ENCODE measurements at regions not wholly inside any gene's neighbourhood (a gene's known extent, or its start where the extent isn't known, plus 50 kb on each side); places are given as distances from the start of the nearest gene placed in this dataset.

GRCh38 chr3:94280958-94281357 lies 218.1 kb downstream of the NSUN3 start:
- no peak overlapping the region for H3K27ac ChIP-seq (ENCODE audit: extremely low read depth, low read depth, low read length)
- H3K4me3 ChIP-seq, result no peak overlapping the region
- CTCF ChIA-PET (ENCODE audit: low intra/inter-chr PET ratio), result no interaction called here
- TF ChIP-seq ZNF134 (CRISPR knock-in tag; conservative IDR thresholded peaks at IDR 0.05) (no peak), RBM25 (IDR thresholded peaks at IDR 0.05; ENCODE audit: low read depth, low read length, severe bottlenecking) (no peak), ZNF232 (CRISPR knock-in tag; IDR thresholded peaks at IDR 0.05) (no peak), HMG20A (CRISPR knock-in tag; conservative IDR thresholded peaks at IDR 0.05) (no peak), C11orf30 (IDR thresholded peaks at IDR 0.05; ENCODE audit: low read depth) (no peak), XRCC3 (IDR thresholded peaks at IDR 0.05) (no peak), EP300 (IDR thresholded peaks at IDR 0.05; ENCODE audit: low read length) (no peak)
- H3K4me1 ChIP-seq (replicated peaks in 1 of 2; ENCODE audit: control insufficient read depth in 2 of 2, insufficient read depth in 2 of 2, low read length in 2 of 2), result no peaks in the 10 kb centered on the region
- no TSS peak for BruUV-seq (replicated peaks)
- H3K9ac ChIP-seq (ENCODE audit: insufficient read depth in 1 of 2, low read depth in 2 of 2, low read length in 2 of 2), result no peak overlapping the region
- H3K4me2 ChIP-seq (ENCODE audit: insufficient read depth, low read length), result no peak overlapping the region
- intact Hi-C loops (cut with micrococcal nuclease) (no loop called here), in situ Hi-C loops (cut with MboI) (no loop called here)
- FAIRE-seq (no peak), DNase-seq (ENCODE audit: extremely low read depth in 1 of 4, low spot score in 3 of 4) (no peak), ATAC-seq (no peak)
- no peaks in the 10 kb centered on the region for H3K27me3 ChIP-seq (ENCODE audit: control insufficient read depth in 2 of 2, insufficient read depth in 2 of 2, low read length in 2 of 2)
- no peak overlapping the region for H2AFZ ChIP-seq (ENCODE audit: low read depth, low read length)
- no peaks in the 10 kb centered on the region for H3K36me3 ChIP-seq (ENCODE audit: control insufficient read depth, insufficient read depth, low read length)
- no peaks in the 10 kb centered on the region for H3K9me3 ChIP-seq (replicated peaks; ENCODE audit: control insufficient read depth, insufficient read depth, low read depth, low read length)
- no peaks in the 10 kb centered on the region for H4K20me1 ChIP-seq (replicated peaks; ENCODE audit: control insufficient read depth, insufficient read depth, low read length)
- H3K9me1 ChIP-seq (ENCODE audit: control insufficient read depth, insufficient read depth, low read length), result no peaks in the 10 kb centered on the region
- H3K79me2 ChIP-seq (ENCODE audit: control insufficient read depth, insufficient read depth, low read length), result no peaks in the 10 kb centered on the region
- POLR2A ChIA-PET, result no interaction called here
- 0% methylated on average over 4 of the region's 4 CpGs for WGBS (ENCODE audit: insufficient coverage, low coverage, missing lambda C conversion rate)

DNA sequence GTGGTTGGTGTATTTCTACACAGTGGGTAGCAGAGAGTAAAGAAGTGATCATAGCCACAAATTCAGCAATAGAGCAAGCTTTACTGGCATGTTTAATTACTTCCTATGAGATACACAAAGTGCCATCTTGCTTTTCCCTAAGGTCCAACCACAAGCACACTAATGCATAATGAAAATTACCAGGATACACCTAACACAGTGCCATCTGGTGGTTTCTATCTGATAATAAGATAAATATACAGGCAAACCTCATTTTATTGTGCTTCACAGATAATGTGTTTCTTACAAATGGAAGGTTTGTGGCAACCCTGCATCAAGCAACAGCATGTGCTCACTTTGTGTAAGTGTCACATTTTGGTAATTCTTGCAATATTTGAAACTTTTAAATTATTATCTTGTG lies 223.0 kb downstream of the NSUN3 start:
- ChIA-PET CTCF (ENCODE audit: low intra/inter-chr PET ratio) (no interaction called here), POLR2A (no interaction called here)
- TF ChIP-seq ZNF717 (CRISPR knock-in tag; IDR thresholded peaks at IDR 0.05), result no peak
- TF ChIP-seq RAD51 (IDR thresholded peaks at IDR 0.05; ENCODE audit: borderline replicate concordance, low read depth), result no peak
- no peak for TF ChIP-seq HDAC1 (IDR thresholded peaks at IDR 0.05)
- TF ChIP-seq, protein P1, sequence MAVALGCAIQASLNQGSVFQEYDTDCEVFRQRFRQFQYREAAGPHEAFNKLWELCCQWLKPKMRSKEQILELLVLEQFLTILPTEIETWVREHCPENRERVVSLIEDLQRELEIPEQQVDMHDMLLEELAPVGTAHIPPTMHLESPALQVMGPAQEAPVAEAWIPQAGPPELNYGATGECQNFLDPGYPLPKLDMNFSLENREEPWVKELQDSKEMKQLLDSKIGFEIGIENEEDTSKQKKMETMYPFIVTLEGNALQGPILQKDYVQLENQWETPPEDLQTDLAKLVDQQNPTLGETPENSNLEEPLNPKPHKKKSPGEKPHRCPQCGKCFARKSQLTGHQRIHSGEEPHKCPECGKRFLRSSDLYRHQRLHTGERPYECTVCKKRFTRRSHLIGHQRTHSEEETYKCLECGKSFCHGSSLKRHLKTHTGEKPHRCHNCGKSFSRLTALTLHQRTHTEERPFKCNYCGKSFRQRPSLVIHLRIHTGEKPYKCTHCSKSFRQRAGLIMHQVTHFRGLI (CRISPR knock-in tag; IDR thresholded peaks at IDR 0.05), result no peak
- no peak for TF ChIP-seq TEAD1 (CRISPR knock-in tag; IDR thresholded peaks at IDR 0.05)
- TF ChIP-seq ZNF140 (CRISPR knock-in tag; IDR thresholded peaks at IDR 0.05), result no peak
- TF ChIP-seq ILK (tag; IDR thresholded peaks at IDR 0.05; ENCODE audit: borderline replicate concordance, low read depth), result no peak
- TF ChIP-seq SIRT6 (IDR thresholded peaks at IDR 0.05; ENCODE audit: low read depth, low read length), result no peak
- TF ChIP-seq, protein P2, sequence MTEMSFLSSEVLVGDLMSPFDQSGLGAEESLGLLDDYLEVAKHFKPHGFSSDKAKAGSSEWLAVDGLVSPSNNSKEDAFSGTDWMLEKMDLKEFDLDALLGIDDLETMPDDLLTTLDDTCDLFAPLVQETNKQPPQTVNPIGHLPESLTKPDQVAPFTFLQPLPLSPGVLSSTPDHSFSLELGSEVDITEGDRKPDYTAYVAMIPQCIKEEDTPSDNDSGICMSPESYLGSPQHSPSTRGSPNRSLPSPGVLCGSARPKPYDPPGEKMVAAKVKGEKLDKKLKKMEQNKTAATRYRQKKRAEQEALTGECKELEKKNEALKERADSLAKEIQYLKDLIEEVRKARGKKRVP (CRISPR knock-in tag; IDR thresholded peaks at IDR 0.05), result no peak
- TF ChIP-seq ZBTB8A (IDR thresholded peaks at IDR 0.05; ENCODE audit: partially characterized antibody), result no peak
- no peak for TF ChIP-seq PCBP1 (IDR thresholded peaks at IDR 0.05; ENCODE audit: low read depth, low read length, poor library complexity, severe bottlenecking)
- Histone ChIP-seq H4K20me1 (replicated peaks; ENCODE audit: control insufficient read depth, insufficient read depth, low read length) (no peaks in the 10 kb centered on the region), H3K27ac (ENCODE audit: extremely low read depth, low read depth, low read length) (no peak overlapping the region), H3K4me1 (replicated peaks in 1 of 2; ENCODE audit: control insufficient read depth in 2 of 2, insufficient read depth in 2 of 2, low read length in 2 of 2) (no peaks in the 10 kb centered on the region), H3K4me2 (ENCODE audit: insufficient read depth, low read length) (no peak overlapping the region), H3K27me3 (ENCODE audit: control insufficient read depth in 2 of 2, insufficient read depth in 2 of 2, low read length in 2 of 2) (no peaks in the 10 kb centered on the region), H3K79me2 (ENCODE audit: control insufficient read depth, insufficient read depth, low read length) (no peaks in the 10 kb centered on the region), H3K9ac (ENCODE audit: insufficient read depth in 1 of 2, low read depth in 2 of 2, low read length in 2 of 2) (no peak overlapping the region), H3K4me3 (no peak overlapping the region), H3K9me3 (replicated peaks; ENCODE audit: control insufficient read depth, insufficient read depth, low read depth, low read length) (no peaks in the 10 kb centered on the region), H3K36me3 (ENCODE audit: control insufficient read depth, insufficient read depth, low read length) (no peaks in the 10 kb centered on the region), H2AFZ (ENCODE audit: low read depth, low read length) (no peak overlapping the region), H3K9me1 (ENCODE audit: control insufficient read depth, insufficient read depth, low read length) (no peaks in the 10 kb centered on the region)
- DNase-seq (ENCODE audit: extremely low read depth in 1 of 4, low spot score in 3 of 4) (no peak), ATAC-seq (no peak), FAIRE-seq (no peak)
- in situ Hi-C loops (cut with MboI), result no loop called here
- intact Hi-C loops (cut with micrococcal nuclease), result no loop called here
- no TSS peak for BruUV-seq (replicated peaks)

Data from K562 (cell line).